IMR-90 (cell line): ENCODE measurements at regions not wholly inside any gene's neighbourhood (a gene's known extent, or its start where the extent isn't known, plus 50 kb on each side); places are given as distances from the start of the nearest gene placed in this dataset.

Experiments
- ATAC-seq: fragments of 200-7000 bp; cut with Tn5 transposase; 2 replicates; pipeline ENCODE4 v1.9.1; 2020; ENCODE audit warnings: low read depth, mild to moderate bottlenecking, moderate library complexity
- BruUV-seq: library from RNA; stranded (reverse); fragments of 400-500 nt; replicated peaks from 2 replicates; lab custom pipeline; 2021; lab: Mats Ljungman, UMichigan
- CTCF ChIA-PET: fragments of 300-600 bp; formaldehyde crosslinking; extraction: SDS; loops from one replicate; lab custom pipeline; 2021; ENCODE audit warnings: antibody characterized with exemption; lab: Yijun Ruan, JAX
- POLR2A ChIA-PET: fragments of 300-600 bp; sonication (Branson Sonifier 250); formaldehyde crosslinking; loops from one replicate; lab custom pipeline; 2022; ENCODE audit warnings: antibody characterized with exemption; ENCODE audit not compliant: unreplicated experiment; lab: Charles Lee
- DNase-seq: peaks from one replicate; pipeline ENCODE4 v3.0.0; 2013
- H2AFZ ChIP-seq: replicated peaks from 2 replicates; pipeline ENCODE3; 2013; ENCODE audit warnings: low read length, mild to moderate bottlenecking; ENCODE audit not compliant: poor library complexity
- H2AK5ac ChIP-seq: 2 replicates; pipeline ENCODE4 v1.6.1; 2013; ENCODE audit warnings: low read depth, low read length, inconsistent platforms
- H2AK9ac ChIP-seq: replicated peaks from 2 replicates; pipeline ENCODE3; 2013; ENCODE audit warnings: mild to moderate bottlenecking, low read depth, low read length, moderate library complexity; ENCODE audit not compliant: poor library complexity
- H2BK120ac ChIP-seq: 2 replicates; pipeline ENCODE4 v1.6.1; 2013; ENCODE audit warnings: low read depth, low read length, inconsistent platforms
- H2BK15ac ChIP-seq: 3 replicates; pipeline ENCODE4 v1.6.1; 2013; ENCODE audit warnings: low read depth, low read length, inconsistent platforms
- H2BK20ac ChIP-seq: 2 replicates; pipeline ENCODE4 v1.6.1; 2013; ENCODE audit warnings: low read depth, mild to moderate bottlenecking, inconsistent platforms, low read length, moderate library complexity
- H2BK5ac ChIP-seq: 2 replicates; pipeline ENCODE4 v1.6.1; 2013; ENCODE audit warnings: mild to moderate bottlenecking, low read depth, low read length, inconsistent platforms; ENCODE audit not compliant: poor library complexity, severe bottlenecking
- H3K14ac ChIP-seq: replicated peaks from 2 replicates; pipeline ENCODE4 v1.6.1; 2013; ENCODE audit warnings: low read depth, low read length, inconsistent platforms
- H3K18ac ChIP-seq: 2 replicates; pipeline ENCODE4 v1.6.1; 2013; ENCODE audit warnings: low read depth, low read length, control low read depth
- H3K23ac ChIP-seq: 2 replicates; pipeline ENCODE4 v1.6.1; 2013; ENCODE audit warnings: low read depth, low read length, inconsistent platforms
- H3K27ac ChIP-seq: 2 replicates; pipeline ENCODE4 v1.5.1; 2013; ENCODE audit warnings: mild to moderate bottlenecking, control low read depth, low read length; ENCODE audit not compliant: insufficient read depth
- H3K27me3 ChIP-seq: 2 replicates; pipeline ENCODE4 v1.6.1; 2013; ENCODE audit warnings: low read length; ENCODE audit not compliant: control insufficient read depth, insufficient read depth
- H3K36me3 ChIP-seq: 2 replicates; pipeline ENCODE4 v1.6.1; 2013; ENCODE audit warnings: low read length, mixed read lengths; ENCODE audit not compliant: control insufficient read depth, insufficient read depth
- H3K4ac ChIP-seq: 2 replicates; pipeline ENCODE4 v1.6.1; 2013; ENCODE audit warnings: low read depth, low read length, inconsistent platforms
- H3K4me1 ChIP-seq: 2 replicates; pipeline ENCODE4 v1.6.1; 2013; ENCODE audit warnings: low read length, mixed read lengths; ENCODE audit not compliant: control insufficient read depth, insufficient read depth
- H3K4me2 ChIP-seq: 2 replicates; pipeline ENCODE4 v1.6.1; 2013; ENCODE audit warnings: low read depth, mild to moderate bottlenecking, control low read depth, low read length, moderate library complexity
- H3K4me3 ChIP-seq: 2 replicates; pipeline ENCODE4 v1.5.1; 2013; ENCODE audit warnings: low read depth, mild to moderate bottlenecking, control low read depth, low read length, moderate library complexity; ENCODE audit not compliant: insufficient read depth
- H3K56ac ChIP-seq: 2 replicates; pipeline ENCODE4 v1.6.1; 2013; ENCODE audit warnings: low read length, inconsistent platforms; ENCODE audit not compliant: insufficient read depth; ENCODE audit errors: extremely low read depth
- H3K79me1 ChIP-seq, 2 experiments: 2 replicates each; pipeline ENCODE4 v1.6.1; 2013; ENCODE audit warnings: low read length in 2 of 2, inconsistent platforms in 1 of 2, low read depth in 1 of 2
- H3K9ac ChIP-seq: 2 replicates; pipeline ENCODE4 v1.6.1; 2013; ENCODE audit warnings: low read depth, low read length, control low read depth
- H3K9me1 ChIP-seq: 2 replicates; pipeline ENCODE4 v1.6.1; 2013; ENCODE audit warnings: low read length, inconsistent platforms; ENCODE audit not compliant: insufficient read depth
- H3K9me3 ChIP-seq: 2 replicates; pipeline ENCODE4 v1.6.1; 2013; ENCODE audit warnings: low read length; ENCODE audit not compliant: control insufficient read depth, insufficient read depth
- H4K20me1 ChIP-seq: 2 replicates; pipeline ENCODE4 v1.6.1; 2013; ENCODE audit warnings: low read length, inconsistent platforms; ENCODE audit not compliant: insufficient read depth
- H4K5ac ChIP-seq: 2 replicates; pipeline ENCODE4 v1.6.1; 2013; ENCODE audit warnings: mild to moderate bottlenecking, low read depth, low read length, control low read depth
- H4K8ac ChIP-seq, 2 experiments: 2 replicates each; pipeline ENCODE4 v1.6.1; 2013; ENCODE audit warnings: low read depth in 2 of 2, low read length in 2 of 2, control low read depth in 1 of 2, inconsistent platforms in 1 of 2
- H4K91ac ChIP-seq: 2 replicates; pipeline ENCODE4 v1.6.1; 2013; ENCODE audit warnings: low read depth, low read length, inconsistent platforms; ENCODE audit not compliant: insufficient read depth
- BHLHE40 ChIP-seq: fragments of 150-350 bp; IDR thresholded peaks from 2 replicates; pipeline ENCODE4 v1.6.1; 2016; ENCODE audit warnings: mild to moderate bottlenecking, low read depth, low read length
- CEBPB ChIP-seq: IDR thresholded peaks from 2 replicates; pipeline ENCODE4 v1.6.1; 2012; ENCODE audit warnings: low read depth, low read length, improper control_type of control experiment
- CHD1 ChIP-seq: IDR thresholded peaks from 2 replicates; pipeline ENCODE4 v1.6.1; 2012; ENCODE audit warnings: low read depth, low read length, improper control_type of control experiment
- MAZ ChIP-seq: IDR thresholded peaks from 2 replicates; pipeline ENCODE4 v1.6.1; 2012; ENCODE audit warnings: low read depth, mild to moderate bottlenecking, low read length, improper control_type of control experiment, moderate library complexity, borderline replicate concordance
- MXI1 ChIP-seq: IDR thresholded peaks from 2 replicates; pipeline ENCODE4 v1.6.1; 2012; ENCODE audit warnings: low read depth, mild to moderate bottlenecking, low read length, moderate library complexity, borderline replicate concordance
- NFE2L2 ChIP-seq: fragments of 150-350 bp; IDR thresholded peaks from 2 replicates; pipeline ENCODE4 v1.6.1; 2016; ENCODE audit warnings: low read depth, mild to moderate bottlenecking, low read length
- POLR2A ChIP-seq: IDR thresholded peaks from 2 replicates; pipeline ENCODE4 v1.6.1; 2012; ENCODE audit warnings: mild to moderate bottlenecking, low read depth, low read length
- RCOR1 ChIP-seq: IDR thresholded peaks from 2 replicates; pipeline ENCODE4 v1.6.1; 2012; ENCODE audit warnings: mild to moderate bottlenecking, low read length, improper control_type of control experiment; ENCODE audit not compliant: insufficient replicate concordance
- SMC3 ChIP-seq: fragments of 150-350 bp; IDR thresholded peaks from 2 replicates; pipeline ENCODE4 v1.6.1; 2016; ENCODE audit warnings: low read depth, mild to moderate bottlenecking, antibody characterized with exemption, low read length, moderate library complexity
- WGBS, 2 experiments: methylation state at CpG; one replicate each; pipeline versions ENCODE4 v1.1.5 to v1.1.7; 2013; ENCODE audit warnings: missing lambda C conversion rate in 2 of 2; ENCODE audit not compliant: insufficient read length in 1 of 2; ENCODE audit errors: extremely low coverage in 2 of 2; 5-methylcytosine and 5-hydroxymethylcytosine counted together
- dilution Hi-C: fragments of 300-500 bp; cut with HindIII; formaldehyde crosslinking; loops from one replicate; pipeline ENCODE4 v1.14.3; 2018; ENCODE audit warnings: low sequenced_read_pairs; ENCODE audit not compliant: unreplicated experiment
- in situ Hi-C: fragments of 300-500 bp; cut with MboI; formaldehyde crosslinking; loops from 3 replicates; pipeline ENCODE4 v1.14.3; 2019; ENCODE audit warnings: low sequenced_read_pairs, inconsistent platforms, mixed read lengths
- intact Hi-C: fragments of 100-400 bp; cut with micrococcal nuclease; formaldehyde crosslinking; loops from 2 replicates; pipeline ENCODE4 v1.10.0; 2022
- TF ChIP-seq, protein P1 (sequence below): conservative IDR thresholded peaks from 2 replicates; pipeline ENCODE4 v1.5.1; 2012; ENCODE audit warnings: mild to moderate bottlenecking, low read depth, low read length, improper control_type of control experiment
- TF ChIP-seq, protein P2 (sequence below): fragments of 150-350 bp; IDR thresholded peaks from 2 replicates; pipeline ENCODE4 v1.6.1; 2016; ENCODE audit warnings: low read depth, mild to moderate bottlenecking, low read length, moderate library complexity, borderline replicate concordance
- TF ChIP-seq, protein P3 (sequence below): fragments of 150-350 bp; IDR thresholded peaks from 2 replicates; pipeline ENCODE4 v1.6.1; 2017; ENCODE audit warnings: mild to moderate bottlenecking, antibody characterized with exemption, low read length, low read depth

GRCh38 chr15:91784973-91785709 is 68.4 kb upstream of the SLCO3A1 start:
- BruUV-seq = no TSS peak

More at GRCh38 chr15:91784973-91785709, 68.4 kb upstream of the SLCO3A1 start:
- Histone ChIP-seq H4K20me1 (no peaks in the 10 kb centered on the region), H2AK5ac (no peak overlapping the region), H3K79me1 (no peaks in the 10 kb centered on the region), H2BK20ac (no peak overlapping the region), H3K9ac (no peak overlapping the region), H4K8ac (no peak overlapping the region), H3K4ac (no peak overlapping the region), H3K9me1 (no peaks in the 10 kb centered on the region), H3K23ac (no peak overlapping the region), H3K4me1 (no peaks in the 10 kb centered on the region), H4K5ac (no peak overlapping the region), H3K4me2 (no peak overlapping the region), H3K18ac (no peak overlapping the region), H2BK120ac (no peak overlapping the region), H3K14ac (no peak overlapping the region), H3K27me3 (no peaks in the 10 kb centered on the region), H3K56ac (no peak overlapping the region), H3K36me3 (no peaks in the 10 kb centered on the region), H2AFZ (no peak overlapping the region), H4K91ac (no peak overlapping the region), H3K27ac (no peak overlapping the region), H2AK9ac (no peak overlapping the region), H2BK15ac (no peak overlapping the region), H2BK5ac (no peak overlapping the region), H3K9me3 (0 out of 2 replicates have a peak, but pooled peaks cover 2% of the 10 kb centered on the region), H3K4me3 (no peak overlapping the region)
- DNase-seq (no peak), ATAC-seq (no peak)
- dilution Hi-C loops = no loop called here
- ChIA-PET CTCF (no interaction called here), POLR2A (no interaction called here)
- 65% methylated on average over 2 of the region's 4 CpGs; no CpG with 5 or more reads in 1 of the 2 experiments for WGBS, 2 experiments
- intact Hi-C loops = no loop called here
- in situ Hi-C loops = no loop called here
- no peak for TF ChIP-seq MXI1
- TF ChIP-seq SMC3 = no peak
- TF ChIP-seq, protein P1, sequence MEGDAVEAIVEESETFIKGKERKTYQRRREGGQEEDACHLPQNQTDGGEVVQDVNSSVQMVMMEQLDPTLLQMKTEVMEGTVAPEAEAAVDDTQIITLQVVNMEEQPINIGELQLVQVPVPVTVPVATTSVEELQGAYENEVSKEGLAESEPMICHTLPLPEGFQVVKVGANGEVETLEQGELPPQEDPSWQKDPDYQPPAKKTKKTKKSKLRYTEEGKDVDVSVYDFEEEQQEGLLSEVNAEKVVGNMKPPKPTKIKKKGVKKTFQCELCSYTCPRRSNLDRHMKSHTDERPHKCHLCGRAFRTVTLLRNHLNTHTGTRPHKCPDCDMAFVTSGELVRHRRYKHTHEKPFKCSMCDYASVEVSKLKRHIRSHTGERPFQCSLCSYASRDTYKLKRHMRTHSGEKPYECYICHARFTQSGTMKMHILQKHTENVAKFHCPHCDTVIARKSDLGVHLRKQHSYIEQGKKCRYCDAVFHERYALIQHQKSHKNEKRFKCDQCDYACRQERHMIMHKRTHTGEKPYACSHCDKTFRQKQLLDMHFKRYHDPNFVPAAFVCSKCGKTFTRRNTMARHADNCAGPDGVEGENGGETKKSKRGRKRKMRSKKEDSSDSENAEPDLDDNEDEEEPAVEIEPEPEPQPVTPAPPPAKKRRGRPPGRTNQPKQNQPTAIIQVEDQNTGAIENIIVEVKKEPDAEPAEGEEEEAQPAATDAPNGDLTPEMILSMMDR = no peak
- no peak for TF ChIP-seq CHD1
- TF ChIP-seq RCOR1 = no peak
- TF ChIP-seq MAZ = no peak
- TF ChIP-seq CEBPB = no peak
- TF ChIP-seq, protein P2, sequence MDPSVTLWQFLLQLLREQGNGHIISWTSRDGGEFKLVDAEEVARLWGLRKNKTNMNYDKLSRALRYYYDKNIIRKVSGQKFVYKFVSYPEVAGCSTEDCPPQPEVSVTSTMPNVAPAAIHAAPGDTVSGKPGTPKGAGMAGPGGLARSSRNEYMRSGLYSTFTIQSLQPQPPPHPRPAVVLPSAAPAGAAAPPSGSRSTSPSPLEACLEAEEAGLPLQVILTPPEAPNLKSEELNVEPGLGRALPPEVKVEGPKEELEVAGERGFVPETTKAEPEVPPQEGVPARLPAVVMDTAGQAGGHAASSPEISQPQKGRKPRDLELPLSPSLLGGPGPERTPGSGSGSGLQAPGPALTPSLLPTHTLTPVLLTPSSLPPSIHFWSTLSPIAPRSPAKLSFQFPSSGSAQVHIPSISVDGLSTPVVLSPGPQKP = no peak
- TF ChIP-seq NFE2L2 = no peak
- no peak for TF ChIP-seq POLR2A
- TF ChIP-seq BHLHE40 = no peak
- TF ChIP-seq, protein P3, sequence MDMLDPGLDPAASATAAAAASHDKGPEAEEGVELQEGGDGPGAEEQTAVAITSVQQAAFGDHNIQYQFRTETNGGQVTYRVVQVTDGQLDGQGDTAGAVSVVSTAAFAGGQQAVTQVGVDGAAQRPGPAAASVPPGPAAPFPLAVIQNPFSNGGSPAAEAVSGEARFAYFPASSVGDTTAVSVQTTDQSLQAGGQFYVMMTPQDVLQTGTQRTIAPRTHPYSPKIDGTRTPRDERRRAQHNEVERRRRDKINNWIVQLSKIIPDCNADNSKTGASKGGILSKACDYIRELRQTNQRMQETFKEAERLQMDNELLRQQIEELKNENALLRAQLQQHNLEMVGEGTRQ = no peak
